Panc1 (cell line): ENCODE measurements at regions not wholly inside any gene's neighbourhood (a gene's known extent, or its start where the extent isn't known, plus 50 kb on each side); places are given as distances from the start of the nearest gene placed in this dataset.

ENCODE experiments used
- POLR2AphosphoS5 ChIP-seq: IDR thresholded peaks from 2 replicates; pipeline ENCODE4 v1.6.1; 2012; ENCODE audit warnings: mild to moderate bottlenecking, low read depth, low read length, moderate library complexity
- SIN3A ChIP-seq: IDR thresholded peaks from 2 replicates; pipeline ENCODE4 v1.6.1; 2012; ENCODE audit warnings: low read depth, mild to moderate bottlenecking, low read length, moderate library complexity, borderline replicate concordance; ENCODE audit not compliant: insufficient read depth
- TF ChIP-seq, protein P1 (sequence below): fragments of 450-650 bp; IDR thresholded peaks from 2 replicates; pipeline ENCODE4 v1.5.1; 2017; ENCODE audit warnings: mild to moderate bottlenecking

DNA sequence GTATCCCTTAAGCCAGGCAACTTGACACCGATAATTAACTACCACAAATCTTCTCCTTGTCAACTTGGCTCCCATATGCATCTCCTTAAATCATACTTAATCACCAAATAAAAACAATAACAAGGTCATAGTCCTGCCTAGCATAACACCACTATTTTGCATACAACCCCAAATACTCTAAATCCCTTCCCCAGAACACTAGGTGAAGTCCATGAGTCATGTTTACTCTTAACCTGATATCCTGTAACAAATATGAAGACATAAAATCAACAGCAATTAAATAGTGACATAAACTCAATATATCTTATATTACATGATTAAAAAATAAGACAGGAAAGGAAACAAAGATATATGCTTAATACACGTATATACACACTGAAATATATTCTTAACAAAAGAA lies 362.0 kb downstream of the ETV1 start:
- TF ChIP-seq POLR2AphosphoS5 (no peak), SIN3A (no peak)
- TF ChIP-seq, protein P1, sequence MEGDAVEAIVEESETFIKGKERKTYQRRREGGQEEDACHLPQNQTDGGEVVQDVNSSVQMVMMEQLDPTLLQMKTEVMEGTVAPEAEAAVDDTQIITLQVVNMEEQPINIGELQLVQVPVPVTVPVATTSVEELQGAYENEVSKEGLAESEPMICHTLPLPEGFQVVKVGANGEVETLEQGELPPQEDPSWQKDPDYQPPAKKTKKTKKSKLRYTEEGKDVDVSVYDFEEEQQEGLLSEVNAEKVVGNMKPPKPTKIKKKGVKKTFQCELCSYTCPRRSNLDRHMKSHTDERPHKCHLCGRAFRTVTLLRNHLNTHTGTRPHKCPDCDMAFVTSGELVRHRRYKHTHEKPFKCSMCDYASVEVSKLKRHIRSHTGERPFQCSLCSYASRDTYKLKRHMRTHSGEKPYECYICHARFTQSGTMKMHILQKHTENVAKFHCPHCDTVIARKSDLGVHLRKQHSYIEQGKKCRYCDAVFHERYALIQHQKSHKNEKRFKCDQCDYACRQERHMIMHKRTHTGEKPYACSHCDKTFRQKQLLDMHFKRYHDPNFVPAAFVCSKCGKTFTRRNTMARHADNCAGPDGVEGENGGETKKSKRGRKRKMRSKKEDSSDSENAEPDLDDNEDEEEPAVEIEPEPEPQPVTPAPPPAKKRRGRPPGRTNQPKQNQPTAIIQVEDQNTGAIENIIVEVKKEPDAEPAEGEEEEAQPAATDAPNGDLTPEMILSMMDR, result no peak
